GM21786 (cell line): ENCODE measurements at regions not wholly inside any gene's neighbourhood (a gene's known extent, or its start where the extent isn't known, plus 50 kb on each side); places are given as distances from the start of the nearest gene placed in this dataset.
"Not testable (repeated sequence)": the region's sequence is repeated elsewhere in the genome, so short reads cannot be mapped to it uniquely, and the experiment has no call there.

ENCODE experiments used
- ATAC-seq: cut with Tn5 transposase; IDR thresholded peaks from one replicate; pipeline ENCODE4 v1.9.1; 2021; ENCODE audit not compliant: unreplicated experiment

- ATAC-seq: no peak
Observed at GRCh38 chr19:31838163-31838815, 489.1 kb upstream of the TSHZ3 start.

GRCh38 chr19:31840371-31840770 lies 491.1 kb upstream of the TSHZ3 start:
- ATAC-seq: no peak

- no peak for ATAC-seq
Observed at GRCh38 chr19:31841755-31842154, 492.5 kb upstream of the TSHZ3 start.

- no peak for ATAC-seq
Observed at GRCh38 chr19:31863122-31863521, 482.3 kb upstream of the ZNF507 start.

GRCh38 chr19:31874313-31874712 lies 471.1 kb upstream of the ZNF507 start:
- no peak for ATAC-seq

- ATAC-seq: no peak
Observed at GRCh38 chr19:31875591-31875990, 469.8 kb upstream of the ZNF507 start.

GRCh38 chr19:31880283-31880682 lies 465.1 kb upstream of the ZNF507 start:
- ATAC-seq: no peak

- no peak for ATAC-seq
Observed at GRCh38 chr19:31881988-31882387, 463.4 kb upstream of the ZNF507 start.

- no peak for ATAC-seq
Observed at GRCh38 chr19:31882709-31883108, 462.7 kb upstream of the ZNF507 start.

- ATAC-seq: no peak
Observed at GRCh38 chr19:31883296-31883990, 462.0 kb upstream of the ZNF507 start.

GRCh38 chr19:31885280-31885853 lies 460.0 kb upstream of the ZNF507 start:
- ATAC-seq: no peak

GRCh38 chr19:31890230-31890629 lies 455.2 kb upstream of the ZNF507 start:
- ATAC-seq: no peak

GRCh38 chr19:31892060-31892459 lies 453.4 kb upstream of the ZNF507 start:
- no peak for ATAC-seq

GRCh38 chr19:31893491-31893890 lies 451.9 kb upstream of the ZNF507 start:
- not testable (repeated sequence) for ATAC-seq

- no peak for ATAC-seq
Observed at GRCh38 chr19:31894451-31894850, 451.0 kb upstream of the ZNF507 start.

GRCh38 chr19:31897292-31897691 lies 448.1 kb upstream of the ZNF507 start:
- ATAC-seq: no peak

GRCh38 chr19:31900991-31901390 lies 444.4 kb upstream of the ZNF507 start:
- no peak for ATAC-seq

- ATAC-seq: no peak
Observed at GRCh38 chr19:31902821-31903220, 442.6 kb upstream of the ZNF507 start.

GRCh38 chr19:31903979-31904378 lies 441.4 kb upstream of the ZNF507 start:
- no peak for ATAC-seq

GRCh38 chr19:31906111-31906871 lies 439.1 kb upstream of the ZNF507 start:
- ATAC-seq: no peak

GRCh38 chr19:31907661-31908060 lies 437.7 kb upstream of the ZNF507 start:
- no peak for ATAC-seq

- ATAC-seq: no peak
Observed at GRCh38 chr19:31908080-31908479, 437.3 kb upstream of the ZNF507 start.
